Retina (tissue), 1 donor: ENCODE measurements at regions not wholly inside any gene's neighbourhood (a gene's known extent, or its start where the extent isn't known, plus 50 kb on each side); places are given as distances from the start of the nearest gene placed in this dataset.
"Not testable (repeated sequence)": the region's sequence is repeated elsewhere in the genome, so short reads cannot be mapped to it uniquely, and the experiment has no call there.

ENCODE experiments used
- DNase-seq: peaks from one replicate; pipeline ENCODE4 v3.0.0-alpha.2; 2016

- no peak for DNase-seq
Observed at GRCh38 chr3:15851735-15852134, 54.0 kb upstream of the ANKRD28 start.

DNA sequence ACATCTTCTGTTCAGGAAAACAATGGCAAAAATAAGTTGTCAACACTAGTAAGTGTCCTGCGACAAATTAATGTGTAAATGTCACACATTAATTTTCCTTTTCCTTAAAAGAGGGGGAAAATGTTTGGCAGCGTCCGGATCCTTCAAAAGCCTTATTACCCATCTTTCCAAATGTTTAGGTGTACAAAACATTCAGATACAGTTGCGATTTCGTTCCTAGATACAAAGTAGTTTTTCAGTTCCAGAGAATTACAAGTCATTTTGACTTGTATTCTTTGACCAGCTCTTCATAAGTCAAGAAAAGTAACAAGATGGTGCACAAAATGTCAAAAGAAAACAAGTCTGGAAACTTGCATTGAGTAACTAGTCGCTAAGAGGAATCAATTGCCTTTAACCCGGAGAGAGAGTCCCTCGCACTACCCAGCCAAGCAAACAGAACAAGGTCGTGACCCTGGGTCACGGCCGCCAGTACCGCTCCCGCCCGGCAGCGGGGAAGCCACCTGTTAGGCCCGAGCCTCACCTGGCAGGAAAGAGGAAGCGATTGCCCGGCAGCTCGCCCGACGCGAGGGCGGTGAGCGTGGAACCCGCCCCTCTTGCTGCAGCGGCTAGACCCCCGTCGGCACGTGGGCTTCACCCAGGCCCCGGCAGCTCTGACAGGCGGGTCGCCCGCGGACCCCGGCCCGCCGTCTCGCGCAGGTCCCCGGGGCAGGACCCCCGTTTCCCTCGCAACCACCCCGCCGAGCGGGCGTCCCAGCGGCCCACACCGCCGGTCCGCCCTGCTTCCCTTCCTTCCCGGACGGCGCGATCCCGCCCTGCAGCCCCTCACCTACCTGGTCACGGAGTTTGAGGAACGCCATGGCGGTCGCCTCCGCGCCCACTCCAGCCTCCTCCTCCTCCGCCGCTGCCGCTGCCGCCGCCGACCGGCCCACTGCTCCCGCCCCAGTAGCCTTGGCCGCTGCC is 61.0 kb upstream of the ANKRD28 start:
- peak; percentile 85 for DNase-seq

DNA sequence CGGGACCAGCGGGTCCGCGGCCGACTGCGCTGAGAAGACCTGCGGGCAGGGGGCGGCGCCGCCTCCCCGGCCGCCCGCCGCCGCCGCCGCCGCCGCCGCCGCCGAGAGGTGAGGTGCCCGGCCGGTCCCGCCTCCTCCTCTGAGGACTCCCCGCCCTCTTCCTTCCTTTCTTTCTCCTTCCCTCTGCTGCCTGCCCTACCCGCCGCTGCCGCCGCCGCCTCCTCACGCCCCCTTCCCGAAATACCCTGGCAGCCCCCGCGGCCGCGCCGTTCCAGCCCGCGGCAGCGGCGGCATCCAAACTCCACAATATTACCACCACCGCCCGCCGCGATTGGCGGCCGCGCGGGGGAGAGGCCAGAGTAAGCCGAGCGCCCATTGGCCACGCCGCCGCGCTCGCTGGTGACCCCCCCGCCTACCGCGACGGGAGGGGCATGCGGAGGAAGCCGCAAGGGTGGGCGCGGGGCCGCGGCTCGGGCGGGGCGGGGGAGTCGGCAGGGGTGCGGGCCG is 61.8 kb upstream of the ANKRD28 start:
- DNase-seq: peak; percentile 90

DNA sequence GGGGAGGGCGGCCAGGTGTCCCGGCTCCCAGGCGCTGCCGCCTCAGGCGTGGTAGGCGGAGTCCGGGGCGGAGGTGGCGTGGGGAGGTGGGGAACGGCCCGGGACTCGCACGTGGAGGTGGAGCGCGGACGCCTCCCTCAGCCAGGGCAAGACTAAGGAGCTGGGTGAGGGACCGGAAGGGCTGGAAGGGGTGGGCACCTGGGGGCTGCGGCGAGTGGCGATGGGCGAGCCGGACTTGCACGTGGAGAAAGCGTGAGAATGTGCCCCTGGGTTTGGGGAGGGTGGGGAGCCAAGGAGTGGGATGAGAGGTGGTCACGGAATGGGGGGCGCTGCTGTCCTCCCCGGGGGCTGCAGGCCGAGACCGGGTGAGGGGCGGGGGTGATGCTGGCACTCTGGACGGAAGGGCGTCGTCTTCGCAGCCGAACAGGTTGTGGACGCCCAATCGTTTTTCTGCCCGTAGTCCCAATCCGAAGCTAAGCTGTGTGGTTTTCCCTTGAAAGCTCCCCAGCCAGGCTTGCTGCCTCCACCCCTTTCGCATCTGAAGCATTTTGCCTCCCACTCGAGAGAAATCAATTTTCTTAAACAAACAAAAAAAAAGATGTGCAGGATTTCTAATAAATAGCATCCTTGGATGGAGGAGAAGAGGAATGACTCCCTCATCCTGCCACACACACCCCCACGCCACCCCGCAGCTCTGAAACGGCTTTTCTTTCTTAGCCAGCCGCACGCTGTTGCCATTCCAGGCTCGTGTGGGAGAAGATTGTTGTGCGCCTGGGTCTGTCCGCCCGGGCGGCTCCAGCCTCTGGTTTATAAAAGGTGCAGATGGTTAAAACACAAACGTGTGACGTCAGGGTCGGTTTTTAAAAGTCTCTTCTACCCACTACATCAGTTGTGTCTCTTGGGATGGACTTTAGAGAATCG is 62.5 kb upstream of the ANKRD28 start:
- DNase-seq: peak; percentile 82

DNA sequence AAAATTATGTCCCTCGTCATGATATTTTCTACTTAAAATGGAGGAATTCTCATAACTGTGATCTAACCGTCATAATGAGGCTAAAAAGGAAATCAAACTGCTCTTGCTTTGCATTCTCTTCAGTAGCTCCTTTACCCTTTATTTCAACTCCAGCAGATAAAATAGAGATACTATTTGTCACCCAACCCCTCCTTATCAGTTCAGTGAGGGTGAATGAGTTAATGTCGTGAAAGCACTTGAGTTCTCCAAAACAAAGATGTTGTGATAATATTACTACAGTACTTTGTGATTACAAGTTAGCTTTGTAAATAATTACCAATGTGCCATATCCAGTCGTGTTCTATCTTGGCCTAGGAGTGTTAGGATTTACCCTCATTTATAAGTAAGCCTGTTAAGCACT is 63.4 kb upstream of the ANKRD28 start:
- no peak for DNase-seq

- no peak for DNase-seq
Observed at GRCh38 chr3:15872807-15873206, 75.0 kb upstream of the ANKRD28 start.

DNA sequence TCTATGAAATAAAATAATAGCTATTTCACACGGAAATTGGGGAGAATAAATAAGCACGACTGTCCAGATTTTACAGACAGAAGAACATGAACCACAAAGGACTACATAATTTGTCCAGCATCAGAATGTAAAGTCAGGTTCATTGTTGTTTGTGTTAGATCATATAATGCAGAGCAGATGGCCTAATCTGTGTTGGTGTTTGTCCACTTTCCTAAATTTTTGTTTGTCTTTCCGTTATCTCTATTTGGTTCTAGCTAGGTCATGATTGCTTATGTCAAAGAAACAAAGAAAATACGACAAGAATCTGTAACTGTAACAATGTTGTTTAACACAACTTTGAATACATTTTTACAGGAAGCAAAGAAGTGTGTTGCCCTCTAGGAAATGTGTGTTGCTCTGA is 75.6 kb upstream of the ANKRD28 start:
- no peak for DNase-seq

DNA sequence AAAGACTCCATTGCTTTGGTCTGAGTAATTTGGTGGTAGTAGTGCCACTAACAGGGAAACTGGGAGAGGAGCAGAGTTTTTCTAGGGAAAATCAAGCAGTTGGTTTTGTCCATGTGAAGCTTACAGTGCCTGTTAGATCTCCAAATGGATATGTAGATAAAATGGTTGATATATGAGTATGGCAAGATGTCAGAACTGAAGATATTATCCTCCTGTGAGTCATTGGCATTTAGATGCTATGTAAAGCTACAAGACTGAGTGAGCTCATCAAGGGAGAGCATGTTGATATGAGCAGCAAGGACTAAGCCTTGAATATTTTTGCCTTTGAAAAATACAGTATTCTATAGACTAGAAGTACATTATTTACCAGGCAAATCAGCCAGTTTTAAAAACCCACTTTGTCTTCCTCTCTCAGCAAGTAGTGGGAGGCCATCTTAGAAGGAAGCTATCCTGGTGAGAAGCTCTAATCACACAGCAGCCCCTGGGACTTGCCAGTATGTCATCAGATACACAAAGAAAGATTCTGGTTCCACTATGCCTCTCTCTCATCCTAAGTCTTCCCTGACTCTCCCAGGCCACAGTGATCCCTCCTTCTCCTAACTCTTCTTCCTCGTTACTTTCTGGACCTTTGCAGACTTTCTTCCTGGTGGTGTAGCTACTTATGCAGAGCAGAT is 77.4 kb upstream of the ANKRD28 start:
- no peak for DNase-seq

DNA sequence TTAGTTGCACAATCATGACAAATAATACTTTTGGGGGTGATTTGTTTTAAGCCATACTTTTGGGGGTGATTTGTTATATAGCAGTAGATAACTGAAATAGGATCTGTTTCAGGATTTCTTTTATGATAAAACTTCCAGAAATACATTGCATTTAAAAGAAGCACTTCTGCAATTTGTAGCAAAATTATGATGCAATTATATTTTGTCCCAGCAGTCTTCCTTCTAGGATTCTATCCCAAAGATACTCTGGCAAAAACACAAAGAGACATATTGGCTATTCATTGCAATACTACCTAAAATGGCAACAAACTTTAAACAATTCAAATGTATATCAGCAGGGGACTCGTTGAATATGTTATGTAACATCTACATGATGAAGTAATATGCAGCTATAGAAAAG is 78.9 kb upstream of the ANKRD28 start:
- DNase-seq: no peak

- no peak for DNase-seq
Observed at GRCh38 chr3:15877813-15878212, 80.0 kb upstream of the ANKRD28 start.

DNA sequence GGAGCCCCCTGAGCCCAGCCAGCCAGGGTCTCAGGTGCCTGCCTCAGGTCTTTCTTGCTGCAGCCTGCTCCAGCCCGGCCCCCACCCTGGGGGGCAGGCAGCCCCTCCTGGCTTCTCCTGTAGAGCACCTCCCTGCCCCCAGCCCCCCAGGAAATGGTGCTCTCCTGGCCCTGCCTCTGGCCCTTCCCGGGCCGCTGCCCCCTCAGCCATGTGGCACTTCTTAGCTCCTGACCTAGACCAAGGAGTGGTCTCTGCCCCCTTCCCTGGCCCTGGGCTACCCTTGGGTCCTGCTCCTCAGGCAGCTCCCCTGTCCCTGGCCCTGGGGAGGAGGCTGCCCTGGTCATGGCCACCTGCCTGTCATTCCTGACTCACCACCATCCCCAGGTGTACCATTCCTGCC is 82.0 kb upstream of the ANKRD28 start:
- not testable (repeated sequence) for DNase-seq

DNA sequence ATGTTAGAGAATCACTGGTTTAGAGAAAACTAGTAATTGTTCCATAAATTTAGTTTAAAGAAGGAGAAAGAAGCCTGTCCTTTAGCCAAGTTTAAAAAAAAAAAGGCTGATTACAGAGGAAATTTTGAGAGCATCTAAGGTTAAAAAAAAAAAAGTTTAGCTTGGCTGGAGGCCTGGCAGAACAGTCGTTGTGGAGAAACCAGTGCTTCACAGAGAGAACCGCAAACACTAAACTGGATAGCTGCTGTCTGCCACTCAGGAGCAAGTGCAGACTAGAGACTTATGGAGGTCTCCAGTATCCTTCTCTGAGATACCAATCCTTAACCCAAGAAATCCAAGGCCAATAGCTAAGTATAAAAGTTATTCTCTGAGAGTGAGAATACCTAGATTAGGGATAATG is 84.8 kb upstream of the ANKRD28 start:
- DNase-seq: no peak

DNA sequence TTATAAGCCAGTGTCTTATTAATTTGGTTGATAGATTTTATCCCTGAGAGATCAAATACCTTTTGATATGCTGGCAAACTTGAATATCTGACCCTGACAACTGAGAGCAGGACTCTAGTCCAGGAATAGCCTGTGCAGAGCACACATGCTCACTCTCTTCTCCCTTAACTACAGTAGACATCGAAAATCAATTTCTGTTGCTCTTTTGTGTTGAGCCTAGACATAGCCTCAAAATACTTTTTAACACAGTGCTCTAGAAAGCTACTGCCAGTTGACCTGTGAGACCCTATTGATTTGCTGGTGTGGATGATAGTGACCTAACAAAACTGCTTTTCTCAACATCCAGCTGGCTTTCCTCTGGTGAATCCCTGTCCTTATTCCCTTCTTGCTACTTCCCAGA is 86.4 kb upstream of the ANKRD28 start:
- DNase-seq: no peak

DNA sequence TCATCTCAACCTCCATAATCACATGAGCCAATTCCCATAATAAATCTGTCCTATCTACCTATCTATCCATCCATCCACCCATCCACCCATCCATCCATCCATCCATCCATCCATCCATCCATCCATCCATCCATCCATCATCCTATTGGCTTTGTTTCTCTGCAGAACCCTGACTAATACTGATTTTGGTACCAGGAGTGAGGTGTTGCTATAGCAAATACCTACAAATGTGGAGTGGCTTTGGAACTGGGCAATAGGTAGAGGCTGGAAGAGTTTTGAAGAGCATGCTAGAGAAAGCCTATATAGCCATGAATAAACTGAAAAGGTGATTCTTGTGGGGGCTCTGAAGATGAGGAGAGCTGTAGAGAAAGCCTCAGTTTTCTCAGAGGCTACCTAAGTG is 88.7 kb upstream of the ANKRD28 start:
- DNase-seq: no peak

GRCh38 chr3:15887261-15887660 is 89.5 kb upstream of the ANKRD28 start:
- no peak for DNase-seq

GRCh38 chr3:15889936-15890335 is 92.2 kb upstream of the ANKRD28 start:
- DNase-seq: no peak

GRCh38 chr3:15892311-15893227 is 94.8 kb upstream of the ANKRD28 start:
- DNase-seq: no peak

DNA sequence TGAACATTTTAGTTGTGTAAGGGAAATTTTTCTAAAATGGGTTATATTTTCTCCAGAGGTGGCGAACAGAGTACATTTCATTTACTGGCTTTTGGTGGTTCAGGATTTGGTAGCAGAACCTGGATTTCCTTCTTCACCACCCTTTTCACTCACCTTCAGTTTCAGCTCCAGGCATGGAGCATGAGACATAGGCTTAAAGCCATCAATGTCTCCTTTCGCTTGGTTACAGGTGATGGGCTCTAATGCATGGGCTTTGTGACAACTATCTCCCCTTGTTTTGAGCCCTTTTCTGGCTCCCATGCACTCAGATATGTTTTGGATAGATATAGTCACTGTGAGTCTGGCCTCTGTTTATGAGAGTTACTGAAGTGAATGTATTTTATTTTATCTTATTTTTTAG is 96.6 kb upstream of the ANKRD28 start:
- DNase-seq: no peak

DNA sequence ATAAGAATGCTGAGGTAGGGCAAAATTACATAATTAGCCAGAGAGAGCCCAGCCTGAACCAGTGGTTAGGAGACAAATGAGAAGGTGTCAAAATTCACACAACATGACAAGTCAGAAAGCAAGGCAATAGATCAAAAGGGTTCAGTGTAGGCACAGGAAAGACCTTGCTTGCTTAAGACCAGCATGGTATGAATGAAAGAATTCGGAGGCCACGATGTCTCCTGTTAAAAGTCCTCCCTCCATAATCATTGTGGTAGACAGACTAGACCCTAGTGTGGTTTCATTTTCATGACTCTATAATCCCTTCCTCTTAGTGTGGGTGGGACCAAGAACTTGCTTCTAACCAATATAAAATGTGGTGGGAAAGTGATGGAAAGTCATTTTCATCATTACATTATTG is 98.7 kb upstream of the ANKRD28 start:
- no peak for DNase-seq

- no peak for DNase-seq
Observed at GRCh38 chr3:15899388-15899787, 101.6 kb upstream of the ANKRD28 start.

GRCh38 chr3:15903164-15903563 is 105.4 kb upstream of the ANKRD28 start:
- DNase-seq: no peak
